ENCODE measurements at regions not wholly inside any gene's neighbourhood (a gene's known extent, or its start where the extent isn't known, plus 50 kb on each side); places are given as distances from the start of the nearest gene placed in this dataset.

DNA sequence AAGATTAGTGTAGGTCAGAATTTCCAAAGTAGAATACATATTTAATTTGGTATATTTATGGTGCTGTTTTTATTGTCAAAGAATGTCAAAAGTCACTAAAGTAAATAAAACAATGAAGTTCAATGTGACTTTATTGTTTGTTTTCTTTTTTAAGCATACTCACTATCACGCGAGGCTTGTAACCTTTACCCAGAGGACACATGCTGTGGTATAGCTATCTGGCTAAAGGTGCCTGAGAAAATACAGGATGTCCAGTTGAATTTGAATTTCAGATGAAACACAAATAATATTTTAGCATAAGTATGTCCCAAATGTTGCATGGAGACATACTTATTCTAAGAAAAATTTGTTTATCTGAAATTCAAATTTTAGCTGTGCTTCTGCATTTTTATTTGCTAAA lies 103.3 kb upstream of the KLF7 start:
- TF ChIP-seq, protein P1, sequence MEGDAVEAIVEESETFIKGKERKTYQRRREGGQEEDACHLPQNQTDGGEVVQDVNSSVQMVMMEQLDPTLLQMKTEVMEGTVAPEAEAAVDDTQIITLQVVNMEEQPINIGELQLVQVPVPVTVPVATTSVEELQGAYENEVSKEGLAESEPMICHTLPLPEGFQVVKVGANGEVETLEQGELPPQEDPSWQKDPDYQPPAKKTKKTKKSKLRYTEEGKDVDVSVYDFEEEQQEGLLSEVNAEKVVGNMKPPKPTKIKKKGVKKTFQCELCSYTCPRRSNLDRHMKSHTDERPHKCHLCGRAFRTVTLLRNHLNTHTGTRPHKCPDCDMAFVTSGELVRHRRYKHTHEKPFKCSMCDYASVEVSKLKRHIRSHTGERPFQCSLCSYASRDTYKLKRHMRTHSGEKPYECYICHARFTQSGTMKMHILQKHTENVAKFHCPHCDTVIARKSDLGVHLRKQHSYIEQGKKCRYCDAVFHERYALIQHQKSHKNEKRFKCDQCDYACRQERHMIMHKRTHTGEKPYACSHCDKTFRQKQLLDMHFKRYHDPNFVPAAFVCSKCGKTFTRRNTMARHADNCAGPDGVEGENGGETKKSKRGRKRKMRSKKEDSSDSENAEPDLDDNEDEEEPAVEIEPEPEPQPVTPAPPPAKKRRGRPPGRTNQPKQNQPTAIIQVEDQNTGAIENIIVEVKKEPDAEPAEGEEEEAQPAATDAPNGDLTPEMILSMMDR (IDR thresholded peaks at IDR 0.05): no peak
- no peak for TF ChIP-seq POLR2A (IDR thresholded peaks at IDR 0.05)
